HG03196 (cell line): ENCODE measurements at regions not wholly inside any gene's neighbourhood (a gene's known extent, or its start where the extent isn't known, plus 50 kb on each side); places are given as distances from the start of the nearest gene placed in this dataset.

Experiments used
- ATAC-seq: cut with Tn5 transposase; IDR thresholded peaks from one replicate; pipeline ENCODE4 v1.9.1; 2021; ENCODE audit not compliant: unreplicated experiment

DNA sequence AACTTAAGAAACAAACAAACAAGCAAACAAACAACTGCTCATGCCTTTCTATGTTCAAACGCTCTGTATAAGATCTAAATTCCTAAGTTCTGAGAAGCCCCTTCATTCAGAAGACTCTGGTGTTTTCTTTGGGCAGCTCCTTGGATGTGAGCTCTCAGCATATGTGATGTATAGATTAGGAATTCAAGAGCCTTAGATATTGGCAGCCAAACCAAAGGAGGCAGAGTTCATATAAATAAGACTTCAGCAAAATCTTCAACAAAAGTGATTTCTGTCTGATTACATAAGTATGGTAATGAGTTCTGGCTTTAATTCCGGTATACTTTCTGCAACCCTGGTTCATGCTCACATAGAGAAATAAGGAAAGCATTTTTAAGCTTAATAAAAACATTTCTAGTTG lies 145.6 kb downstream of the DYRK2 start:
- no peak for ATAC-seq

DNA sequence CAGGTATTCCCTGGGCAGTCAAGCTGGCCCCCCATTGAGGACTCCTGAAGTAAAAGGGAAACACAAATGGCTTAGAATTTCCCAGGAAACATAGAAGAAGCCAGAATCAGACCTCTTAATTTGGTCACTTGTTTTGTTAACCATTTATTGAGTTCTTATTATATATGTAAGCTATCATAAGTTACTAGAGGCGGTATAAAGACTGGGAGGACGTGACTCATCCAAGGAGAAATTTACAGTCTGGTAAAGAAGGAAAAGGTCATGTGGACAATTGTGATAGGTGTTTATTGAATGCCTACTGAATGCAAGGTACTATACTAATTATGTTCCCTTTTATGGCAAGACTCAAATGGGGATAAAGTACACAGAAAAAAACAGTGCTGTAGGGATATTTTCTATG lies 146.7 kb downstream of the DYRK2 start:
- ATAC-seq, result no peak

DNA sequence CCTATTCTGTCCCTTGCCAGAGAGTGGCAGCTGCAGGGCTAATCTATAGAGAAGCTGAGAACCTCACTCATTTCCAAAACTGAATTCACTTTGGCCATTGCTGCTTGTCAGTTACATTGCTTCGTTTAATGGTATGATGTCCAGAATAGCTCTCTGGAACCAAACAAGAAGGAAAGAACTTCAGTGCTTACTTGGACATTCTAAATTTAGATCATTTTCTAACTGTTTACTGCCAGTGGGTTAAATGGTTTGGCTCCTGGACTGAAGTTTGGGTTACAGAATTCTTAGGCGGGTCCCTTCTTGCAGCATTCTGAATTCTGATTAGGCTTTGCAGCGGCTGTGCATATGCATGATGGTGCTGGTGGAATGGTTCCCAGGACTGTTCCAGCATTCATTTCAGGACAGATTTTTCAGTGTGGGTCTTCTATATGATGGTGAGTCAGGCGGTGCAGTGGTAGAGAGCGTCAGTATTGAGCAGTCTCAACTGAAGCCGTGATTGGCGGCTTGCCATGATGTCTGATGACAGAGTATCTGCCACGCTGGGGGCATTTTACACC lies 148.7 kb downstream of the DYRK2 start:
- no peak for ATAC-seq

DNA sequence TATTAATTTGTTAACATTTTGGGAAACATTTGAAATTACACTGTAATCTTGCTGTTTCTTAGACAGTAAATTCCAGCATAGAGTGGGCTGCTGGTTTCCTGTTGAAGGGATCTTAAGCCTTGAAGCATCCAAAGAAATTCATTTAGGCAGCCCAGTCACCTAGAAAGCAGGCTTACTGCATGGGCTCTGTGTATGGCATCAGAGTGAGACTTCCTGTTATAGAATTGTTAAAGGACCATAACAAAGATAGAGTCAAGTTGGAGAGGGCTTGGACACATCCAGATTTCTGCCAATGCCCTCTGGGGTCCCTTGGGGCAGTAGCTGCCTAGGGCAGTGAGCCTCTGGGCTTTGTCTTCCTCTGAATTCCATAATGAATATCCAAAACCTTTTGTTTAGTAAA lies 149.2 kb downstream of the DYRK2 start:
- ATAC-seq, result no peak

DNA sequence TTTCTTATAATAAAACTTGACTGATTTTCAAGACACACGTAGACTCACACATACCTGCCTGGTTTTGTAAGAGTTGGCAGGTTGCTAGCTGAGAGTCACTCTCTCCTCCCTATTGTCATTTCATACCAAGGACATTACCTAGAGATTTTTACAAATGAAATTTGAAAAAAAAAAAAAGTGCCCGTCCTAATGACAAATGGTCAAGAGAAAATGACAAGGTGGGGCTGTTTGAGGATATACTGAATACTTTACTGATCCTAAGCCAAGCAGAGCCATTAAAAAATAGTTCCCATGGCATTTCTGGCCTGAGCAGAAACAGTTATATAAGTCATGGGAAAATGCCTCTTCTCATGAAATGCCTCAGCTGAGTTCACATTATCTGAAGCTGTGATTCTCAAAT lies 150.2 kb downstream of the DYRK2 start:
- ATAC-seq, result no peak

DNA sequence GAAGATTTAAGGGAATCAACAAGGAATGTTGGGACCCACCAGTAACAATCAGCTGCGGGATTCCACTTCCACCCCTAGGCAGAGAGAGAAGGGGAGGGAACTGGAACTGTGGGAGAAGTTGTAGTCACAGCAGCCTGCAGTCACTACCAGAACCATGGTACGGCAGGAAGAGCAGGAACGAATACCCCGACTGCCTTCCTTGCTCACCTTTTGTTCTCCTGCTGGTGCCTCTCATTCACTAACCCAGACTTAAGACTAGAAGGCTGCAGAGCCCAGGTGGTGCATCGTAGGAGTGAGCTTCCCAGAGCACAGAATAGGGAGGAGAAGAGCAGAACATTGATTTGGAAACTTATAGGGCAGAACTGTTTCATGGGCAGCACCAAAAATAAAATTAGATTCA lies 154.2 kb downstream of the DYRK2 start:
- no peak for ATAC-seq

DNA sequence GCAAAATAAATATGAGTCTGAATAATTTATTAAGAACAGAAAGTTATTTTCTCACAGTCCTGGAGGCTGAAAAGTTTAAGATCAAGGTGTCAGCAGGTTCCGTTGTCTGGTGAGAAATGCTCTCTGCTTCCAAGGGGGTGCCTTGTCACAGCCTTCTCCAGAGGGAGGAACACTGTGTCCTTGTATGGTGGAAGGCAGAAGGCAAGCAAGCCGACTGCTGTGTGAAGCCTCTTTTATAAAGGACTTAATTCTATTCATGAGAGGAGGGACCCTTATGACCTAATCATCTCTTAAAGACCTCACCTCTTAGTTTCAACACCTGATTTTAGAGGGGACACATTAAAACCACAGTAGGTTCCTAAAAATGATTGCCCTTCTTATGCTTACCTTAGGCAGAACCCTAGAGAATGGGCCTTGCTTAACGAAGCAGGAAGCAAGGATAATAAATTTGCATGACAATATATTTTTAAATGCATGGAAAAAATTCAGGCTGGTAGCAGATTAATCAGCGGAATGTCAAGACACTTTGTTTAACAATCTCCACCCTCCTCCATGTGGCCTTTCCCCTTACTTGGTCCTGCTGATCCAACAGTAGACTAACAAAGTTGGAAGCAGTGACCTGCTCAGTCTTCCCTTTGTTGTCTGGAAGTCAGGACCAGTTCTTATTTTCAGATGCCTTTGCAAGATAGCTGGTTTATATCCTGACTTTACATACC lies 154.9 kb downstream of the DYRK2 start:
- ATAC-seq, result no peak

DNA sequence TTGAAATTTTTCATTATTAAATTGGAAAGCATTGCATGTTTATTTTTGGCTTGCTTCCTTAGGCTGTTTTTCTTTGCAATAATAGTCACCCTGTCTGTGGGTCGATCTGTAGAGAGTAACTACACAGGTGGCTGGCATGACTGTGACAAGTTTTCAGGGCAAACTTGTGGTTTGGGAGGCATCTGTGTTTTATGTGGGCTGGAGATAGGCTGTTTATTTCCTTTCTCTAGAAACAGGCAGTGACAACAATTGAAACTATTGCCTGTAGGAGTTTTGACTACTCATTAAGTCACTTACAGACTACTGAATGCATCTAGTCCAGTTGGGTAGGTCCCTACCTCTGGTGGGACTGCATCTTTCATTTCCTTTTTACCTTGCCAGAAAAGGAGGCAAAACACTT lies 155.6 kb downstream of the DYRK2 start:
- ATAC-seq, result peak; percentile 62

DNA sequence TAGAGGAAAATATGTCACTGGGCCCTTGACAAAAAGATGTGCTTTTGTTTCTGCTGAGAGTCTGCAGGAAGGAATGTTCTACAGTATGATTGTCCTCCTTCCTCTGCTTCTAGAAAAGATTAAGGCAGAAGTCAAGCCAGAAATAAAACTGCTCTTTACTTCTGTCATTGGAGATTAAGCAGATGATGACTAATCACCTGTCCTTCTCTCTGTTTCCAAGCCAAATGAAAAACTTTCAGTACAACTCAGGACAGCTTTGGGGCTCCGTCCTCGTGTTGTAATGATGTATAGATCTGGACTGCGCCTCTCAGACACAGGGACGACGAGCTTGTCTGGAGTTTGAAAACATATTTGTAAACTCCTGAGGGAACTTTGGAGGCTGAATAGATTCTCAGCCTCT lies 159.3 kb downstream of the DYRK2 start:
- no peak for ATAC-seq

DNA sequence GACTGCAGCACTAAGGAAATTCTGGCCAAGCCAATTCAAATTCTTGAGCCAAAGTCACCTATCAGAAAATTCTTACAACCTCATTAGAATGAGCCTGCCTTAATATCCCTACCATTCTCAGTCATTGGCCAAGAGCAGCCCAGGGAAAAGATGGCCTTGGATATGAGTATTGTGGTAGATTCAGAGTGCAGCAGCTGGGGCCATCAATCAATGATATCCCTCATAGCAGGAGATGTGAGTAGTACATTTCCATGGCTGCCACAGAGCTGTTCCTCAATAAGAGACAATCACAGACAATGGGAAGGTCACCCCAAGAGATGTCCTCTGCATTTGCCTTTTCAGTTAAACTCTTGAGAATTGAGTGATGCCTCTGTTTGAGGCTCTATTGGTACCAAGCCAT lies 161.6 kb downstream of the DYRK2 start:
- no peak for ATAC-seq

DNA sequence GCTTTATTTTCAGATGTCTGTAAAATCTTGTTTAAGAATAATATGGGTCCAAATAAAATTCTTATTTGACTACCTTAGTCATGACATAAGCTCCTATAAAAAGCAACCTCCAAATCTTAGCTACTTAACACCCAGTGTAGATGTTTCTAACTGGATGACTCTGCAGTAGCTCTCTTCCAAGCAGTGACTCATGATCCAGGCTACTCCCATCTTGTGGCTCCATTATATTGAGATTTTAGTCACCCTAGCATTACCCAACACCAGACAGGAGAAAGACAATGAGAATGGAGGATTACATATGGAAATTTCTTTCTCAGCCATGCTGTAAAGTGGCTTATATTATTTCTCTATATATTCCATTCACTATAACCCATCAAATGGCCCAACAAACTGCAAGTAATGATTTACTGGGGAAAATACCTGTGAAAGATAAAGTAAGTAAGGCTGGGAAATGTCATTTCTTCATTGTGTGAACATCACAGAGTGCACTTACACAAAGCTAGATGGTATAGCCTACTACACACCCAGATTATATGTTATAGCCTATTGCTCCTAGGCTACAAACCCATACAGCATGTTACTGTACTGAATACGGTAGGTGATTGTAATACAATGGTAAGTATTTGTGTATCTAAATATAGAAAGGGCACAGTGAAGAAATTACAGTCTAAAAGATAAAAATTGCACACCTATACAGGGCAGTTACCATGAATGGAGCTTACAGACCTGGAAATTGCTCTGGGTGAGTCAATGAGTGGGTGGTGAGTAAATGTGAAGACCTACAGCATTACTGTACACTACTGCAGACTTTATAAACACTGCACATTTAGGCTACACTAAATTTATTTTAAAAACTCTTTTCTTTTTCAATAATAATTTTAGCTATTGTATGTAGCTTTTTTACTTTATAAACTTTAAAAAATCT lies 163.2 kb downstream of the DYRK2 start:
- no peak for ATAC-seq

DNA sequence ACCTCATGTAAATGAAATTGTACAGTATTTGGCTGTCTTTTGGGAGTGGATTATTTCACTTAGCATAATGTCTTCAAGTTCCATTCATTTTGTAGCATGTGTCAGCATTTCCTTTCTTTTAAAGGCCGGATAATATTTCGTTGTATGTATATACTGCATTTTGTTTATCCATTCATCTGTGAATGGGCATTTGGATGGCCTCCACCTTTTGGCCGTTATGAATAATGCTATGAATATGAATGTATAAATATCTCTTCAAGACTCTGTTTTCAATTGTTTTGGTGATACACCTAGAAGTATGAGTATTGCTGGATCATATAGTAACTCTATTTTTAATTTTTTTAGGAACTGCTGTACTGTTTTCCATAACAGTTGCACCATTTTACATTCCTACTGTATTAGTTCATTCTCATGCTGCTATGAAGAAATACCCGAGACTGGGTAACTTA lies 164.9 kb downstream of the DYRK2 start:
- no peak for ATAC-seq

DNA sequence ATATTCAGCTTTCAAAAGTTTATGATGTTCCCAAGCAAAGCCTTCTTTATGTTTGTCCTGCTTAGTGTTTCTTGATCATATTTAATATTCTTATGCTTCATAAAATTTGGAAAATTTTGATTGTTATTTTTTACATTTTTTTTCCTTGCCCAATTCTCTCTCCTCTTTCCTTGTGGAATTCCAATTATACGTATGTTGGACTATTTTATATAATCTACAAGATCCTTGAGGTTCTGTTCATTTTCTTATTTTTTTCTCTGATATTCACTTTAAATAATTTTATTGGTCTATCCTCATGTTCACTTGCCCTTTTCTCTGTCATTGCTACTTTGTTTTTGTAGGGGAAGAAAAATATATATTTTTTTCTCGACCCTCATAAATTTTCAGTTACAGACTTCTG lies 167.7 kb downstream of the DYRK2 start:
- ATAC-seq, result no peak

DNA sequence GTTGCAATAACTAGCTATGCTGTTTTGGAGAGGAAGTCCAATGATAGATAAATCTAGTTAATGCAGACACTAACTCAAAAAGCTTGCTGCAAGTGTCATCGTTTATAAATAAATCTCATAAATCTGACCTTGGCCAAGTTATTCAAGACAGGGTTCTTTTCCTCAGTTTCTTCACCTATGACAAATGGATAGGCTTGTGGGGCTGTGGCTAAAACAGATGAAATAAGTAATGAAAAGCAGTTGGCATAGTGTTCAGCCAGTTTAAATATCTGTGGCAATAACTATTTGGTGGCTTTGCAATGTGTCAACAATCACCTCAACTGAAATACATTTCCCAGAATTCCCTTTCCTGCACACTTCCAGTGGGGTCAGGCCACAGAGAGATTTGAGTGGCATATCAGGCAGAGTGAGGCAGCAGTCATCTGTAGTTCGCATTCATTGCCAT lies 169.9 kb downstream of the DYRK2 start:
- no peak for ATAC-seq

DNA sequence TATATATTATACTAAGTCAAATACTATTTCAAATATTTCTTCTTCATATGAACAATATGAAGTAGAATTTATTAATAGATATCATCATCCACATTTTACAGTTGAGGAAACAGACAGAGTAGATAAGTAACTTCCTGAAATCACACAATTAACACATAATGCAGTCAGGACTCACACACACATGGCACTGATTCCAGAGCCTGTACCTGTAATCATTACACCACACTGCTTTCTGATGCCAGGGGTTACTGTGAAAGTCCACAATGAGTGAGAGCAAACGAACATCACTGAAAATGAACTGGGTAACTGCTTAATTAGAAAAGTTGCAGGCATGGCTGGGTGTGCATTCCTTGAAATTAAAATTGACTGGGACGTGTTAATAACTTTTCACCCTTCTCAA lies 169.3 kb upstream of the IFNG-AS1 start:
- ATAC-seq, result no peak

DNA sequence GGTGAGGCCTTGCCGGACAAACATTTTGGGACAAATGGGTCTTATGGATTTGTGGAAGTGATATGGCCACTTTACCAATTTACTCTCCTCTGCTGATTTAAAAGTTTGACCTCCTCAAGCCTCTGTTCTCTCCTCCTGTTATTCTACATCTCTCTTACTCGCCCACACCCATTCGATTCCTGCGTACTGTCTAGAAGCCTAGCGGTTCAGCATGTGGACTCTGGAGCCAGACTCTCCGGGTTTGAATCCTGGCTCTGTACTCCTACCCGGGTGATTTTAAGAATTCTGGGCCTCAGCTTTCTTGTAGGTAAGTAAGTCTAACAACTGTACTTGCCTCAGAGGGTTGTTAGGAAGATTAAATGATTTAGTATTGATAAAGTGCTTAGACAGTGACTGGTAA lies 168.6 kb upstream of the IFNG-AS1 start:
- ATAC-seq, result no peak

DNA sequence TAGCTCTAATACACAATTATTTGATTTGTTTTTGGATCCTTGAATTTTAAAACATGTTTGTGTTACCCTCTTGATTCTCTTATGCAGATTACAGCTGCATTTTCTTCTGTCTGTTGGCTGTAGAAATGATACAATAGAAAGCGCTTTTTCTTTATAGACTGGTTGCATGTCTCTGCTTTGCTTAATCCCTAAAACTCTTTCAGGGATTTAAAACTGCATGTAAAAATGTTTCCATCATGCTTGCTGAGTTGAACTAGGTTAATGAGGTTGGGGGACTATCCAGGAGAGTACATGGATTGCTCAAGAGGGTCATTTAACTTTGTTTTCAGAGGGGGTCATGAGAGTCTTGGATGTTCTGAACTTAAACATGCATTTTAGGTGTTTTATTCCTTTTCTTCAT lies 166.4 kb upstream of the IFNG-AS1 start:
- ATAC-seq, result no peak

DNA sequence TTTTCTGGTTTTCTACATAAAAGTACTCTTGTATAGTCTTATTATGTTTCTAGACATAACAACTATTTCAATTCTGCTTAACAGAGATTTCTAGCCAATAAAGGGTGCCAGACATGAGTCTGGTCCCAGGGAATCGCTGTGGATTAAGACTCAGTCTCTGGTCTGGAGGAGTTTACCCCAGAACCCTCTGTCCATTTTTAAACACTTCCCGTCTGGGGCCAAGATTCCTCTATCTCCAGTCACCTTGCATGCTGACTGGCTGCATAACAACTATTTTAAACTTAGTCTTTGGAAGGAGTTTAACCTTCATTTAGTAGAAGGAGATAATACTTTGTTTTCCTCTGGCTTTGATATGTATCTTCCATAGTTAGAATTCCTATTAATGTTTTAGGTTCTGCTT lies 163.1 kb upstream of the IFNG-AS1 start:
- ATAC-seq, result no peak

DNA sequence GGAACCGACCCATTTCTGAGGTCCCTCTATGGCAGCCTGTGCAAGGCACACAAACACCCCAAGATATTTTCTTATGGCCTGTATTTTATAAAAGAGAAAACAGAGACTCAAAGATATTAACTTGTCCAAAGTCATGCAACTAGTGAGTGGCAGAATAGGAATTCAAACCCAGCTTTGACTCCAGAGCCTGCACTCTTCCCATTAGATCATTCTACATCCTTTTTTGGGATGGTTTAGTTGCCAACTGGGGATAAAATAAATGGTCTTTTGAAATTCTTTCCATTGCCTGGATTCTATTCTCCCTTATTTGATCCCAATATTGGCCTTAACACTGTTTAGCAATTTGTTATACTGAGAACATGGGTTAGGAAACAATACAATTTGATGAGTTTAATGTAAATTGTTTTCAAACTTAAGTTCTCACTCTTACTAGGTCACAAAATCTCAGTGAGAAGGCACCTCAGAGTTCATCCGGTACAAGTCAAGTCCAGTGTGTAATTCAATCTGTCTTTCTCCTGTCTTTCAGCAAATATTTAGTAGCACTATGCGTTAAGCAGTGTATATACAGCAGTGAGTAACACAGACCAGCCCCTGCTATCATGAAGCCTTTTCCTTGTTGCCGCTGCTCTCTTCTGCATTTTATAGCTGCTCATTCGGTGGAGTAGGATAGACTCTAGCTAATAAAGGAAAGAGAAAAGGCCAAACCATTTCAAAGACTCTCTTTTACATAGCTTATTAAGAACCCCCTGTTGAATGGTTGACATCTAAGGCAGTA lies 162.1 kb upstream of the IFNG-AS1 start:
- no peak for ATAC-seq

DNA sequence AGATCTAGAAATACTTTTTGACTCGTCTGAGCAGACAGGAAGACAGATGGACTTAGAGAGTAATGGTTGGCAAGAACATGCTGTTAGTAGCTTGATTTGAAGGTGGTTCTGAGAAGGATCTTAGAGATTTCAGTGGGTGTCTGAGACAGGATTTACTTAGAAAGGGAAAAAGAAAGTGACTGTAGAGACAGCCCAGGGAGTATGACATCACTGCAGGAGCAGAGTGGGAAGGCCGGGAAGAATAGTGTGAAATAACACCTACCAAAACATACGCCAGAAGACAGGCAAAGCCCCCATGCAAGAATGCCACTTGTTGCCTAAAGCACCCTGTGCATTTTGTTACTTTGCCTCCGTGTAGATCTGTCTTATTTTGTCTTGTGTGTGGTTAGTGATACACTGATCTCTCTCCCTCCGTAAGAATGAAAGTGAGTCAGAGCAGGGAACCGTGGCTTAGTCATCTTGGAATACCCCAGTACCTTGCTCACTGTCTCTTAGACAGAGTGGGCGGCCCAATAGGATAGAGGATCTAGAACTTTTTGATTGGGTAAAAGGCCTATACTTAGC lies 161.3 kb upstream of the IFNG-AS1 start:
- ATAC-seq, result no peak

DNA sequence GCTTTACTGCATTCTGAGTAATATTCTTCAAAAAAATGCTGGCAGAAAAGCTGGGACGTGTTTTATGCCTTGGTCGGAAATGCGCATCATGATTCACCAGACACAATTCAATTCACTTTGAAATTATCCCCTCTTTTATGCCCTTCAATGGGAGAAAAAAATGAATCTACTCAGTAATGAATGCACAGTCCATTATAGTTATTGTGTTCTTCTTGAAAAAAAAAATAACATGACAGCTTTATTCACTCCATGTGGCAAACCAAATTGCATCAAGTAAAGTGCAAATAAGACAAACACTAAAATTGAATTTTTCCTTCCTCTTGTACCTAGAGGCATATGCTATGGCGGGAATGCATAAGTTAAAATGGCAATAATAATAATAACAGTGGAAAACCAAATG lies 159.4 kb upstream of the IFNG-AS1 start:
- ATAC-seq, result no peak
